Medulla oblongata (tissue), 1 donor: ENCODE measurements at regions not wholly inside any gene's neighbourhood (a gene's known extent, or its start where the extent isn't known, plus 50 kb on each side); places are given as distances from the start of the nearest gene placed in this dataset.
"Not testable (repeated sequence)": the region's sequence is repeated elsewhere in the genome, so short reads cannot be mapped to it uniquely, and the experiment has no call there.

ENCODE experiments used
- DNase-seq: peaks from one replicate; pipeline ENCODE4 v3.0.0-alpha.2; 2015; ENCODE audit errors: extremely low spot score

DNA sequence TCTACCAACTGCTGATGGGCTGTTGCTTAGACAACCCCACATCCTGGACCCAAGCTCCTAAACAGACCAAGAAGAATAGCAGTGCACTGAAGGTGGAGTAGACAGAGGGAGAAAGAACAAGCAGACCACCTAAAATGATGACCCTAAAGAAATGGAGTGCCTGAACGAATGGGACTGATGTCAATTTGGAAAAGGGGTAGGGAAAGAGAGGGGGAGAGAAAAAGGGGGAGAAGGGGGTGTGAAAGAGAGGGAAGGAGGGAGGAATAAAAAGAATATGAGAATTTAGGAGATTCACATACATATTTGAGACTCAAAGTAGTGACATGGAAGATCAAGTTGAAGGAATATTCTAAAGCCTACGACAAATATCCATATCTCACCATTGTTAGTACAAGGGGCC, 144.4 kb upstream of the DUSP10 start:
- no peak for DNase-seq

DNA sequence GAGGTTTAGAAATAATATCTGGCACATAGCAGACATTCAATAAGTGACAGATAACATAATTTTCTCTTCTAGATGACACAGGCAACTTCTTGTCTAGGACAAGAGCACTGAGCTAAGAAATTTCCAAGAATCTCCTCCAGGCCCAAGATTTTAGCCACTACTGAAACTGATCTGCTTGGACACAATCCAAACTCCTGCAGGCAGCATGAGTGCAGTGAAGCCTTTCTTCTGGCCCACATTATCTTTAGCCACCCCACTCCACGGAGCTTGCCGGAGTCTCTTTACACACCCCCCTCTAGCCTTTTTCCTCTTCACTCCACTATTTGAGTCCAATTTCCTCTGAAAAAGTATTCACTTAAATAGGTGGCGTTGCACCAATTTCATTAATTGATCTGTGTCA, 142.9 kb upstream of the DUSP10 start:
- no peak for DNase-seq

DNA sequence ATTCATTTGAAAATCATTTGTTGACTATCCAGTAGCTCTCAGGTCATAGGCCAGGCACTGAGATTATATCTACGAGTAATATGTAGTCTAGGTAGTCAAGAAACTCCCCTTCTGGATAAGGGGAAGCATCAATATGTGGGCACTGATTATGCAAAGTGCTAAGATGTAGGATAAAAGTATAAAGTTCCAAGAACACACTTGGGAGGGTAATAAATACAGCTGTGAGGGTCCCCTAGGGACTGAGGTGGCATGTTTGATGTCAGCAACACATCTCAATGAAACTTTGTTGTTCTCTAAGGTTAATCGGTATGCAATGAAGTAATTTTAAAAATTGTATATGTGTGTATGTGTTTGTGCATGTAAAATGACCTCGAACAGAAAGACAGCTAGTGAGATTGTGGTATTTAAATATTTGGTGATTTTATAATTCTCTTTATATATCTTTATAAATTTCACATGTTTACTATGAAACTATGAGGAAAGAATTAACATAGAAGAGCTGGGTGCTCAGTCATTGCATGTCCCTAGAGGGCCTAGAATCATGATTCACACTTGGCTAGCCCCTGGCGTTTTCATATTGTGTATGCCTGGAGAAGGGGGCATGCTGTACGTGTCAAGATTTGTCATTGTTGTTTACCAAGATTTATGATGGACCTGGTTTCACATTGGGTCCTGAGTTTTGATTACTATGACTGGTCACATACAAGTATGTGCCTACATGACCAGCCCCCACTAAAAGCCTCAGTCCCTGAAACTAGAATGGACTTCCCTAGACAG, 140.1 kb upstream of the DUSP10 start:
- DNase-seq: no peak

DNA sequence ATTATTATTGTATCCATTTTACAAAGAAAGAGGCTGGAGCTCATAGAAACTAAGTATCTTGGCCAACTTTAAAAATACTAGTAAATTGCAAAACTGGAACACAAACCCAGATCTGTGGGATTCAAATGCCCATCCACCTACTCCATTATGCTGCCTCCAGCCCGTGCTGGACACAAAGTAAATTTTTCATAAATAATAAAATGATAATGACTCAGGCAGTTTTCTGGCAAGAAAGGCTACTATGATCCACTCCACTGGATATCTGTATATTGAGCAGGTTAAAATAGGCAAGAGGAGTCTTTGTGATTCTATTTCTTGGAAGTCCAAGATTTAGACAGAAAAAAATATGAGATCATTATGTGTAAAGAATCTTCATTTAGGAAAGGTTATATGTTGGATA, 138.3 kb upstream of the DUSP10 start:
- no peak for DNase-seq

DNA sequence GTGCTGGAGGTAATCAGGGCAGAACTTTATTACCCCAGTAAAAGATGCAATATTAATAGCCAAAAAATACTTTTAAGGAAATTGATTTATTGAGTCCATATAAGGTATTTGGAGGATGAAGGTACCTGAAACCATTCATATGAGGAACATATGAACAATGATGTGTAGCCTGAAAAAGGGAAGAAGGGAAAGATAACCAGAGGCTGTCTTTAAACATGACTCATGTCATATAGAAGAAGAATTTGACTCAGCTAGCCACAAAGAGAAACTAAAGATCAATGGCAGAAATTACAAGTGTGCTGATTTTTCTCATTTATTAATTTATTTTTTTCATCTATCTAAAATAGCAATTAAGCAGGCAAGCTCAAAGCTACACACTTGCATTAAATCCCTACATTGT, 136.2 kb upstream of the DUSP10 start:
- DNase-seq: no peak

DNA sequence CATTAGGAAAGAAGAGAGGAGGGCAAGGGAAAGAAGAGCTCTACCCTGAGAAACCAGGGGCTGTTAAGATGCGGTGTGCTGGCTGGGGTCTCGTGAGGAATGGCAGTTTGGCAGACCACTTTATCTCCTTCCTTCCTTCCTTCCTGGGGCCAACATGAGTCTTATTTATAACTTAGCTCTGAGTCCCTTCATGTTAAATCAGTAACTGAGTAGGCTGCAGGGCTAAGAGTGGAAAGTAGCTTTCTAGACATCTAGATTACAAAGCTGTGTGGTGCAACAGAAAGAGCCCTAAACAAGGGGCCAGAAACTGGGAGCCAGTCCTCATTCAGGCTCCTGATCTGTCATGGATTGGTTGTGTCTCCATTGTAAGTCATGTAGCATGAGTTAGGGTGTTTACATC, 135.4 kb upstream of the DUSP10 start:
- no peak for DNase-seq

DNA sequence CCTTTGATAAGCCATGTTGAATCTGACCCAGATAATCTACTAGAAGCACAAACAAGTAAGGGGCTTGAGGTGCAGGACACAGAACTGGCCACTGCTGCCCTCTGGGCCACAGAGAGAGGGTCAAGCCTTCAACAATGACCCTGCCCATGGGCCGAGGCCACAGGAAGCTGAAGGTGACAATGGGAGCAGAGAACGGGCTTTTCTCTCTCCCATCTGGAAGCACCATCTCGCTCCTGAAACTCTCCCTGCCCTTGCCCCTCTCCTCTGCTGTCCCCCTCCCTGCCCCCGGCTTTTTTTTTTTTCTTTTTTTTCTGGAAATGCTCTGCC, 133.1 kb upstream of the DUSP10 start:
- no peak for DNase-seq

DNA sequence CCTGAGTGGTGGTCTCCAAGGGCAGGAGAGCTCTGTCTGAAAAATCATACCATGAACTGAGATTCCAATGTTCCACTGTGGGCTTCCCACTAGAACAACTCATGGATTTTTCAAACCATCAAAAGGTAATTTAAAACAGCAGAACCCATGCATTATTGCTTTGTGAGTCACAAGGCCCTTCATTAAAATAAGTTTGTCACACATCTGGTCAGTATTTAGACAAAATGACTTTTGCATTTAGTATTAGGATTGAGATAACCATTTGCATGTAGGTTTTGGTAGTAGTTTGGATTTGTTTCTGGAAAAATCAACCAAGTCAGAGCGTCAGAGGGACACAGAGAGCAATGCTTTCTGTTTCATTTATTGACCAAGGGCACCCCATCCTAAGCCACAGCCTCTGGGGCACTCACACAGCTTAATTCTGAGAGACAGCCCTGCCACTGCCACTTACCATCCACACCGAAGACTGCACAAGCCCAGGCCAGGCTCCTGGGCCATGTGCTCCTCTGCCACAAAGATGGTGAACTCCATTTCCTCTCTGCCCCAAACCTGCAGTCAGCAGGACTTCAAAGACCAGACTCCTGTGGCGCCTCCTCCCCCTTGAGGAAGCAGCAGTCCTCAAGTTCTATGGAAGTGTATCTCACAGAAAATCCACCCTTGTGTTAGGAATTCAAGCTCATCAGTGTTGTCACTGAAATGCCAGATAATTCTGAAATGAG, 132.6 kb upstream of the DUSP10 start:
- DNase-seq: no peak

DNA sequence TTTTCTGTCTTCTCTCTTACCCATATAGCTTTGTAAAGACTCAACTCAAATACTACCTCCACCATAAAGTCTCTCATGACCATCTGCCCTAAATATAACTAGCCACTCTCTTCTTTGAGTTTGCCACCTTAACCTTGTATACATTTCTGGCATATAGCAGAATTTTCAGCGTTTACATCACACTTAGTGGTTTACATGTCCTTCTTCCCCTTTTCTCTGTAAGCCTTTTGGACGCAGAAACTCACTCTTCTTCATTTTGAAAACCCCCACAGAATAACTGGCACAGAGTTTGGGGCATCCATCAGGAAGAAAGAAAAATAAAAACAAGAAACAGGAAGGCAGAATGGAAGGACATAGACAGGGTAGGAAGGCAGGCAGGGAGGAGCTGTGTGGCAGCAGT, 131.8 kb upstream of the DUSP10 start:
- no peak for DNase-seq

DNA sequence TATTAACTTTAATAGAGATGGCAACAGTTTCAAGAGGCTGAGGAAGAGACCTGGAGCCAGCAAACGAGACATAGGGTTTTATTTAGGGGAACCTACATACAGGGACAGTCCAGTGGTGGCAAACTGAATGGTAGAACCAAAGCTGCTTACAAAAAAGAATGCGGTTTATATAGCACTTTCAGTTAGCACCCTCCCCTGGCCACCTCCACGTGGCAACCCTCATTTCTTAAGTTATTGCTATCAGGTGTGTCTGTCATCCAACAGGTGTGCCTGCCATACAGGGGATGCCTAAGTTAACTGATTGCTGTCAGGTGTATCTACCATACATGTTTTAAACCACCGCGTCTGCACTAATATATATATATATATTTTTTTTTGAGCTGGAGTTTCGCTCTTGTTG, 129.2 kb upstream of the DUSP10 start:
- DNase-seq: no peak

DNA sequence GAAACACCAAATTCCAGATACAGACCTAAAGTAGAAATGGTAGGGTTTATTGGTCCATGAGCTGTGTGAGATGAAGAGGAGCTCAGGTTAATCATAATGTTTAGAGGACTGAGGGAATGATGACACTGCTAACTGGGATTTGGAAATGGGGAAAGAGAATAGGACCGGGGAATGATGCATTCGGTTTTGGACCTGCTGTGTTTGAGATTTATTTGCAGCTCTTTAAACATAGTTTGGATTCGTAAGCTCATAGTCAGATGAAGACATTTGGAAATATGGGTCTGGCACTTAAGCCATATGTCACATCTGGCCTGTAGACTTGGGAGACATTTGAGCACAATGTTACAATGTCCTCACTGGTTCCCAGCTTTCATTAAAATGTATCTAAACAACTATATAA, 127.9 kb upstream of the DUSP10 start:
- no peak for DNase-seq

DNA sequence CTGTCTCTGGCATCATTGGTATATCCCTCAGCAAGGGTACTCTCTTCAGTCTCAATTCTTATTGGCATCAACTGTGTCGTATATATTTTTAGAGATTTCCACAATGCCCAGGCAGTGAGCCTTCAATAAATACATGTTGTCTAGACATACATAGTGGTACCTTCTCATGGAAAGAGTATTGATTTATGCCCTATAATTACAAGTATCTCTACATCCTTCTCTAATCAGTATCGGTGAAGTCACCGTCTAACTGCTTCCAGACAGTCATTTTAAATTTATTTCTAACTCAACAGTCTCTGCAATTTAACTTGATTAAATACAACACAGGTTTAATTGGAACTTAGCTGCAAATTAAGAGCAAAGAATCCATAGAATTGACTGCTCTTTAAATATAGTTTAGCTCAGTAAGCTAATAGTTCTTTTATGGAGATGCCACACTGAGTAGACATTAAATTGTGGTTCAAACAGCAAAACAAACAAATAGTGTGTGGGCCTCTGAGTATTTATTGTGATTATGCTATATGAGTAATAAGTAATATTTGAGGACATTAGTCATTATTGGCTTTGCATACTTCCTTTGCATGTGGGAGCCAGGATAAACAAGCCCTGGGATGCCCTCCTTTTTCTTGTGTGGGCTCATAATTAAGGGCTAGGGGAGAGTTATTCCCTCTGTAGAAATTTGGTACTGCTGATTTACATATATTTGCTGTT, 126.9 kb upstream of the DUSP10 start:
- no peak for DNase-seq

DNA sequence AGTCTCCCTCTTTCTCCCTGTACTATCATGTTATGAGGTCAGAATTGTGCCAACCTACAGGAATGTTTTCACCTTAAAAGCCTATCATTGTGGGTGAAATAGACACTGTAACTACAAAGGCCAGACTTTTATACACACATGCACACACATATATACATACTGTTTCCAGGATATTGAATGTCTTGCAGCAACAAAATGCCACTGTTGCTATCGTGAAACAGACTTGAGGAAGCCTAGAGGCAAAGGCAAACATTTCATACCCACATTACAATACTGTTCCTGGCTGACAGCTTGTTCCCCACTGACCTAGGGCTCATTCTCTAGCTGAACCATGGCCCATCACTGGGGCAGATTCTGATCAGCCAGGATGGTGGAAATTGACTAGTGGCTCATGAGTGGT, 125.1 kb upstream of the DUSP10 start:
- DNase-seq: no peak

DNA sequence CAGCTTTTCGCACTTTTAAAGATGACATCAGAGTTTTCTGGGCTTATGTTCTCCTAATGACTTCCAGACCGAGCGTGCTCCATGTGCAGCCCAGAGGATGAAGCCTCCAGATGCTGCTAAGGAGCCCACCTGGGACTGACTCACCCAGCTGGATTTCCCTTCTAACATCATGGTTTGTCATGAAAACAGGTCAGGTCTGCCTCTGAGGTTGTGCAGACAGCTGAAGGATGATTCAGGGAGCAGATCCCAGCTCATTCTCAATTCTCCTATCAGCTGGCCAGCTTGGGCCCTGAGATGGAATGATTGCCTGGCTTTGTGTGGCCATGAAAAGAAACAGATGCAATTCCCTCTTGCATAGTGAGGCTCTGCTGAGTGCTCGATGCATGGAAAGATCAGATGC, 123.9 kb upstream of the DUSP10 start:
- DNase-seq: no peak

DNA sequence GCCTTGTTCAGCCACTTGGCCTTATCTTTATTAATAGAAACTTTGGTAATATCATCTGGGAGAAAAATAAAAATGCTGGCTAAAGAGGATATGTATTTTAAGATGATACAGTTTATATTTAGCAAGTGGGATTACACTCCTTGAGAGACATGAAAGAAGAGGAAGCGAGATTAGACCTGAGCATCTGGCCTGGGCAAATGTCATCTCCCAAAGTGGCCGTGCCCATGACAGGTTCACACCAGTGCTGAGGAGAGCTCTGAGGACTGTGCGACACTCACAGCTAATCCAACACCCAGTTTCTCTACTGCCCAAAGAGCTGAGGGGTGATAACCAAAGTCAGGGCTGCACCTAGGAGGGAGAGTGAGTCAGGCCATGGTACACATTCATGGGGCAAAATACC, 121.7 kb upstream of the DUSP10 start:
- no peak for DNase-seq

DNA sequence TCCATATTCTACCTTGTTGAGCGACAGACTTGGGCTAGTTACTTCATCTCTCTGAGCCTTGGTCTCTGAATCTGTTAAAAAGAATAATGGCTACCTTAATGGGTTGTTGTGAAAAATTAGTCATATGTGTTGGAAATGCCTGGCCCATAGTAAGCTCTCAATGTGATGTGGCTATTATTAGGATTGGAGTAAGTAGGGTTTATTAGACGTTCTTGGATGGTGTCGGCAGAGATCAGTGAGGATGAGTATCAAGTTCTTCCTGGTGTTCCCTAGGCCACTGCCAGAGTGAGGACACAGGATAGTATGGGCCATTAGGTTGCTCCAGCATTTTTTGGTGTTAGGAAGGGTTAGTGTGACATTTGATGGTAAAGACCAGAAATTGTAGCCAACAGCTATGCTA, 121.1 kb upstream of the DUSP10 start:
- no peak for DNase-seq

DNA sequence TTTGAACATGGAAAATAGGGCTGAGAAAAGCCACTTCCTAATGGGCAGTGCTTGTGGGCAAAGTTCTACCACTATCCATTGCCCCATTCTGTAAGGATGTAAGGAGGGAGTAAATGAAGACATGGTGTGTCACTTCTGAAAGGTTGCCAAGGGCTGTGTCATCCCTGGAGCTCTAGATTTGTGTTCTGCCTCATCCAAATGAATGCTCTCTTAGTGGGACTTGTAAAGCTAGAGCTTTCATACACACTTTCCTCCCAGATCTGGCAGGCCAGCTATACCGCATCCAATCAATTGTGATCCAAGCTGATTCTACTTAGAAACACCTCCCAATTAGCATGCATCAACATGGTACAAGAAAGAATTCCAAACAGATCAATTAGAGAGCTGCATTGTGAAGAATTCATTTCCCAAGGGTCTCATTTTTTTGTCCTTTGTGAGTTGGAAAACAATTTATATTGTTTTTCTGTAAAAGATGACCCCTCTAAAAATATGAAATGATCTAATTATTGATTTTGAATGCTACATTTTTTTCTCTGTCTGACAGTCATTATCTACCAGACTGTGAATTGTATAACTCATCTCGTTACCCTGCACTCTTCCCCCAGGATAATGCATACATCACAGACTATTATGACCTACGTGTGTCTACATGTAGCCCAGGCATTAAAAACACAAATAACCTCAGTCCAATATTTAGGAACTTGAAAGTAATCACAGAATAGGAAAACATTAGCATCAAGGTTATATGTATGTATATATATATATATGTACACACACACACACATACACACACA, 117.1 kb upstream of the DUSP10 start:
- DNase-seq: no peak

DNA sequence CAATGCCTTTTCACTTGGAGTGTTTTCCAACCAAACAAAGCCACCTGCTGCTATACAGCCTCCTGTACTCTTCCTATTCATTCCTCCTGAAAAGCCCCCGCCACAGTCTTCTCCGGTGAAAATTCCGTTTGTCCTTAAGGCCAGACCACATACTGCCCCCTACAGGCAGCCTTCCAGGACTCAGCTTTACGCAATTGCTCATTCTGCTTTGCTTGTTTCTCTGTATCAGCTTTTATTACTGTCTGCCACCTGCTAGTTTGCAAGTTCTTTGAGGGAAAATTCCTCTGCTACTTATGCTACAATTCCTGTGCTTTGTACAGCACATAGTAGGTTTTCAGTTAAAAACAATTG, 115.2 kb upstream of the DUSP10 start:
- not testable (repeated sequence) for DNase-seq

DNA sequence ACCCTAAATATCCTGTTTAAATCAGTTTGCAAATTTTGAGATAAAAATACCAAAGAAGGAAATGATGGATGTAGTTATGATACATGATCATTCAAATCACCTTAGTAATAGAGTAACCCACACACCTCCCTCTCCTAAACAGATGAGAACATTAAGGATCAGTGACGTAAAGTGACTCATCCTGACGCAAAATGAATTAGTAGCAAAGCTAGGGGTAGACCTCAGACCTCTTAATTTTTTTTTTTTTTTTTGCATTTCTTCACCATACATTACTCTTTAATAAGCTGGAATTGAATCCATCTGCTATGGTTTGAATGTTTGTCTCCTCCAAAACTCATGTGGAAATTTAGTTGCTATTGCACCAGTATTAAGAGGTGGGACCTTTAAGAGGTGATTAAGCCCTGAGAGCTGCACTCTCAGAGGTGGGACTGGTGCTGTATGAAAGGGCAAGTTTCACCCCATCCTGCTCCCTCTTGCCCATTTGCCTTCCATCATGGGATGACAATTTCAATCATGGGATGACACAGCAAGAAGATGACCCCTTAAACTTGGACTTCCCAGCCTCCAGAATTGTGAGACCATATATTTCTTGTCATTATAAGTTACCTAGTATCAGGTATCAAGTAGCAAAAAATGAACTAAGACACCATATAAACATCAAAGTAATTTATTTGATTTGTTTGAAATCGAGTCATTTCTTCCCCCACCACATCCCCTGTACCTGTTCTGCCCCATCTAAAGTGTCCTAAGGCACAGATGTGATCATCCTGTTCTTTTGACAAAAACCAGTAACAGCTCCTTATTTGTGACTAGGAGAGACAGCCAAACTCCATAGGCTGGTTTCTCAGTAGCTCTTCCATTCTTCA, 114.6 kb upstream of the DUSP10 start:
- no peak for DNase-seq

DNA sequence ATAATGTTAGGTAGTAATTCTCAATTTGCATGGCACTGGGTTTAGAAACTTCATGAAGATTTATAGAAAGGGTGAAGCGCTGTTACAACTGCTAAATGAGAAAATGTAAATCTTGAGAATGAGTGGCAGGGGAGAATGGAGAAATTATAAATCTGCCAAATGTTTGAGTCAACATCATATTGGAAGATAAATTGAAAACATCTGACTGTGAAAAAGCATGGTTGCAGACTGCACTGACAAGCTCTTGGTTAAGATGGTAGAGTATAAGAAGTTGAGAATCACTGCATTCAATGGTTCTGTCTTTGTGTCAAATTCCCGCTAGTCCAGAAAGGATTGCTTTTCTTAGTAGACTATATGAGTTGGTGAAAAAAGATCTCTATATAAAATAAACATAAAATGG, 113.3 kb upstream of the DUSP10 start:
- DNase-seq: no peak

DNA sequence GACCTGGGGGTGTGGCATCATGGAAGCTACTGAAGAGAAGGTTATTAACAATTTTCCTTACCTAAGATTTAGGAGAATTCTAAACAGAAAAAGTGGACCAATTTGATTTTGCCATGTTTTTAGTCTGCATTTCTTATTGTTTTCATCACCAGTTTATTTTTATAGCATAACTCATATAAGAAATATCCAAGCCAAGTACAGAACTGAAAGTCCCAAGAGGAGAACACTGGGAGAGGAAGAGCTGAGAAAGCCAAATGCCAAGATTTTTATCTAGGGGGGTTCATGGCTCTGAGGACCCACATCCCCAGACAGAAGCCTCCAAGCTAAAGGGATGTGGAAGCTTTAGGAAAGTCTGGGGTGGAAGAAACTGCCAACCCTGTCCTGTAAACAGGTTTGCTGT, 109.4 kb upstream of the DUSP10 start:
- no peak for DNase-seq
